Colonic mucosa (tissue), 4 donors: ENCODE measurements at regions not wholly inside any gene's neighbourhood (a gene's known extent, or its start where the extent isn't known, plus 50 kb on each side); places are given as distances from the start of the nearest gene placed in this dataset.

Source experiments
- DNase-seq: peaks from one replicate; pipeline ENCODE4 v3.0.0-alpha.2; 2020
- H3K27ac ChIP-seq: fragments of 200-600 bp; one replicate; pipeline ENCODE4 v1.8.0; 2021
- H3K27me3 ChIP-seq: fragments of 200-600 bp; one replicate; pipeline ENCODE4 v1.8.0; 2021
- H3K36me3 ChIP-seq: fragments of 200-600 bp; one replicate; pipeline ENCODE4 v1.8.0; 2021
- H3K4me1 ChIP-seq: fragments of 200-600 bp; one replicate; pipeline ENCODE4 v1.8.0; 2021; ENCODE audit warnings: mild to moderate bottlenecking
- H3K4me3 ChIP-seq: fragments of 200-600 bp; one replicate; pipeline ENCODE4 v1.8.0; 2021
- H3K9ac ChIP-seq, 2 donors: one replicate each; pipeline ENCODE4 v1.7.0; 2013; ENCODE audit warnings: control low read depth in 2 of 2, low read depth in 2 of 2, low read length in 2 of 2
- H3K9me3 ChIP-seq: fragments of 200-600 bp; one replicate; pipeline ENCODE4 v1.8.0; 2021
- intact Hi-C: fragments of 100-400 bp; cut with DNase I; formaldehyde crosslinking; loops from one replicate; pipeline ENCODE4 v1.14.1; 2022
- TF ChIP-seq, protein P1 (sequence below): fragments of 200-600 bp; IDR thresholded peaks from one replicate; pipeline ENCODE4 v1.8.0; 2022; ENCODE audit warnings: antibody characterized with exemption, mild to moderate bottlenecking
- donor health status: healthy.
- donor health status: DM: no; HTN: no; CAD: no.
- donor health status: DM: no; HTN: no; CAD: no.

DNA sequence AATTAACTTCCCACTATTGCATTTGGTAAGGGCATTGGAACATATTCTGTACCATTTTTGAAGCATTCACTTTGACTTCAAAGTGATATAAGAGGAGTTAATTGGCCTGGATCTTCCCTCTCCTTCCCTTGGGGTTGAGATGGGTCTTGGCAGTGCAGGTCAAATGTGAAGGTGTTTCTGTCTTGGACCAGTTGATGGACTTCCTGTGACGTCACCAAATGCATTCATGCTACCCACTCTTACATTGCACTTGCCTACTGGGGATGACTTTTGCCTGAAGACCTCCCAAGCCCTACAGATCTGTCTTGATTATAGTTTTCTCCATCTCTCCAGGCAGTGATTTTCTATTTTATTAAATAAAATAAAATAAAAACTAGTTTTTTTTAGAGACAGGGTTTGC lies 221.5 kb downstream of the BUB3 start:
- Histone ChIP-seq H3K4me3 (no peak overlapping the region), H3K27ac (no peak overlapping the region), H3K4me1 (no peaks in the 10 kb centered on the region), H3K9ac (no peak overlapping the region), H3K9me3 (no peaks in the 10 kb centered on the region), H3K27me3 (no peaks in the 10 kb centered on the region), H3K36me3 (no peaks in the 10 kb centered on the region)
- intact Hi-C loops, result no loop called here
- TF ChIP-seq, protein P1, sequence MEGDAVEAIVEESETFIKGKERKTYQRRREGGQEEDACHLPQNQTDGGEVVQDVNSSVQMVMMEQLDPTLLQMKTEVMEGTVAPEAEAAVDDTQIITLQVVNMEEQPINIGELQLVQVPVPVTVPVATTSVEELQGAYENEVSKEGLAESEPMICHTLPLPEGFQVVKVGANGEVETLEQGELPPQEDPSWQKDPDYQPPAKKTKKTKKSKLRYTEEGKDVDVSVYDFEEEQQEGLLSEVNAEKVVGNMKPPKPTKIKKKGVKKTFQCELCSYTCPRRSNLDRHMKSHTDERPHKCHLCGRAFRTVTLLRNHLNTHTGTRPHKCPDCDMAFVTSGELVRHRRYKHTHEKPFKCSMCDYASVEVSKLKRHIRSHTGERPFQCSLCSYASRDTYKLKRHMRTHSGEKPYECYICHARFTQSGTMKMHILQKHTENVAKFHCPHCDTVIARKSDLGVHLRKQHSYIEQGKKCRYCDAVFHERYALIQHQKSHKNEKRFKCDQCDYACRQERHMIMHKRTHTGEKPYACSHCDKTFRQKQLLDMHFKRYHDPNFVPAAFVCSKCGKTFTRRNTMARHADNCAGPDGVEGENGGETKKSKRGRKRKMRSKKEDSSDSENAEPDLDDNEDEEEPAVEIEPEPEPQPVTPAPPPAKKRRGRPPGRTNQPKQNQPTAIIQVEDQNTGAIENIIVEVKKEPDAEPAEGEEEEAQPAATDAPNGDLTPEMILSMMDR, result no peak
- DNase-seq, result no peak

- no peaks in the 10 kb centered on the region for H3K36me3 ChIP-seq
- no peaks in the 10 kb centered on the region for H3K4me1 ChIP-seq
- no peaks in the 10 kb centered on the region for H3K27me3 ChIP-seq
- TF ChIP-seq, protein P1, result no peak
- DNase-seq, result no peak
- intact Hi-C loops, result no loop called here
- no peak overlapping the region for H3K4me3 ChIP-seq
- H3K9ac ChIP-seq, result no peak overlapping the region
- no peak overlapping the region for H3K27ac ChIP-seq
- no peaks in the 10 kb centered on the region for H3K9me3 ChIP-seq
Measured at GRCh38 chr10:123377883-123378282, 223.7 kb downstream of the BUB3 start.

- TF ChIP-seq, protein P1, result no peak
Measured at GRCh38 chr10:123378302-123378701, 224.1 kb downstream of the BUB3 start.

GRCh38 chr10:123379156-123379555 lies 225.0 kb downstream of the BUB3 start:
- Histone ChIP-seq H3K36me3 (no peaks in the 10 kb centered on the region), H3K9me3 (no peaks in the 10 kb centered on the region), H3K4me3 (no peak overlapping the region), H3K27ac (no peak overlapping the region), H3K9ac (no peak overlapping the region), H3K4me1 (no peaks in the 10 kb centered on the region), H3K27me3 (no peaks in the 10 kb centered on the region)
- DNase-seq, result no peak
- intact Hi-C loops, result no loop called here
- TF ChIP-seq, protein P1, result no peak

More at GRCh38 chr10:123378302-123378701, 224.1 kb downstream of the BUB3 start:
- Histone ChIP-seq H3K4me1 (no peaks in the 10 kb centered on the region), H3K27me3 (no peaks in the 10 kb centered on the region), H3K9ac (no peak overlapping the region), H3K27ac (no peak overlapping the region), H3K4me3 (no peak overlapping the region), H3K9me3 (no peaks in the 10 kb centered on the region), H3K36me3 (no peaks in the 10 kb centered on the region)
- DNase-seq, result no peak
- intact Hi-C loops, result no loop called here

DNA sequence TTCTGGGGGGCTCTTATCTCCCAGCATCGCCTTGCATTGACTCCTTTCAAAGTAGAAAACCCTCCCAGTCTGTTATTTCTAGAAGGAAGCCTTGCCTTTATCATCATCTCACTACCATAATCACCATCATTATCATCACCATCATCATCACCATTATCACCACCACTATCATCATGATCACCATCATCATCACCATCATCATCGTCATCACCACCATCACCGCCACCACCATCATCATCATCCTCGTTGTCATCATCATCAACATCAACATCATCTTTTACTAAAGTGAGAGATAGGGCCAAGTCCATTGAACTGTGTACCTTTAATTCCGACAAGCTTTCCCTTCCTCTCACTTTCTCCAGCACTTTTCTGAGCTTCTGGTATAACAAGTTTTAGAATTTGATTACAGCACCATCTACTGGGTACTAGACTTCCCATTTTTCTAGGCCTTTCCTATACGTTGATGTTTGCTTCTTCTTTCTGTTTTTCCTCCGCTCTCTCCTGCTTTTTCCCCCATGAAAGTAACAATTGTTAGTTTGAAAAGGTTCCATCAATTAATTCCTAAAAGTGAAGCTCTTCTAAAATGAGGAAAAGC lies 226.4 kb downstream of the BUB3 start:
- Histone ChIP-seq H3K27me3 (no peaks in the 10 kb centered on the region), H3K4me1 (no peaks in the 10 kb centered on the region), H3K9ac (no peak overlapping the region), H3K9me3 (no peaks in the 10 kb centered on the region), H3K27ac (no peak overlapping the region), H3K36me3 (no peaks in the 10 kb centered on the region), H3K4me3 (no peak overlapping the region)
- intact Hi-C loops, result no loop called here
- TF ChIP-seq, protein P1, result no peak
- DNase-seq, result no peak
